ENCODE measurements at regions not wholly inside any gene's neighbourhood (a gene's known extent, or its start where the extent isn't known, plus 50 kb on each side); places are given as distances from the start of the nearest gene placed in this dataset.
"Not testable (repeated sequence)": the region's sequence is repeated elsewhere in the genome, so short reads cannot be mapped to it uniquely, and the experiment has no call there.

DNA sequence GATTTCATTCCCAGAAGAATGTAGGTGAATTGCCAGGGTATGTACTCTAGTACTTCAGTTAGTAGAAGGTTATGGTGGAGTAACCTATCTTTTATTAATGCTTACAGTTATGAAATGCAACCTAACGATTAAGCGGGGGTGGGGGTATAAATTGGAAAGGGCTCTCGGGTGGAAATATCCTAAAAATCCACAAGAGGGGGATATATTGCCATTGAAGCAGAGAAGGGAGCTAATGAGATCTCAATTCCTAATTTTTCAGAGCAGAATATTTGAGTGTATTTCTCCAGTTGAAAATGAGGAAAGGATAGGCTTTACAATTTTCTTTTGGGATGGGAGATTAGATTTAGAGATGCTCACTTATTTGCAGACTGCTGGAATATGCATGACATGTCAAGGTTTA, 90.8 kb downstream of the DNAJB9 start:
- H3K4me2 ChIP-seq (ENCODE audit: low read length) = no peak overlapping the region
- H3K27me3 ChIP-seq (ENCODE audit: control insufficient read depth, insufficient read depth, low read length) = no peaks in the 10 kb centered on the region
- H2AFZ ChIP-seq = no peak overlapping the region
- no peaks in the 10 kb centered on the region for H3K36me3 ChIP-seq (ENCODE audit: control insufficient read depth, insufficient read depth, low read length)
- H3K4me3 ChIP-seq (ENCODE audit: low read depth, low read length) = no peak overlapping the region
- H3K9ac ChIP-seq = no peak overlapping the region
- H3K4me1 ChIP-seq = no peaks in the 10 kb centered on the region
- H3K27ac ChIP-seq = no peak overlapping the region
- H3K79me2 ChIP-seq = no peaks in the 10 kb centered on the region
- H3K9me3 ChIP-seq (ENCODE audit: control insufficient read depth, low read length) = no peaks in the 10 kb centered on the region
- TF ChIP-seq, protein P1, sequence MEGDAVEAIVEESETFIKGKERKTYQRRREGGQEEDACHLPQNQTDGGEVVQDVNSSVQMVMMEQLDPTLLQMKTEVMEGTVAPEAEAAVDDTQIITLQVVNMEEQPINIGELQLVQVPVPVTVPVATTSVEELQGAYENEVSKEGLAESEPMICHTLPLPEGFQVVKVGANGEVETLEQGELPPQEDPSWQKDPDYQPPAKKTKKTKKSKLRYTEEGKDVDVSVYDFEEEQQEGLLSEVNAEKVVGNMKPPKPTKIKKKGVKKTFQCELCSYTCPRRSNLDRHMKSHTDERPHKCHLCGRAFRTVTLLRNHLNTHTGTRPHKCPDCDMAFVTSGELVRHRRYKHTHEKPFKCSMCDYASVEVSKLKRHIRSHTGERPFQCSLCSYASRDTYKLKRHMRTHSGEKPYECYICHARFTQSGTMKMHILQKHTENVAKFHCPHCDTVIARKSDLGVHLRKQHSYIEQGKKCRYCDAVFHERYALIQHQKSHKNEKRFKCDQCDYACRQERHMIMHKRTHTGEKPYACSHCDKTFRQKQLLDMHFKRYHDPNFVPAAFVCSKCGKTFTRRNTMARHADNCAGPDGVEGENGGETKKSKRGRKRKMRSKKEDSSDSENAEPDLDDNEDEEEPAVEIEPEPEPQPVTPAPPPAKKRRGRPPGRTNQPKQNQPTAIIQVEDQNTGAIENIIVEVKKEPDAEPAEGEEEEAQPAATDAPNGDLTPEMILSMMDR (IDR thresholded peaks at IDR 0.05) = no peak

DNA sequence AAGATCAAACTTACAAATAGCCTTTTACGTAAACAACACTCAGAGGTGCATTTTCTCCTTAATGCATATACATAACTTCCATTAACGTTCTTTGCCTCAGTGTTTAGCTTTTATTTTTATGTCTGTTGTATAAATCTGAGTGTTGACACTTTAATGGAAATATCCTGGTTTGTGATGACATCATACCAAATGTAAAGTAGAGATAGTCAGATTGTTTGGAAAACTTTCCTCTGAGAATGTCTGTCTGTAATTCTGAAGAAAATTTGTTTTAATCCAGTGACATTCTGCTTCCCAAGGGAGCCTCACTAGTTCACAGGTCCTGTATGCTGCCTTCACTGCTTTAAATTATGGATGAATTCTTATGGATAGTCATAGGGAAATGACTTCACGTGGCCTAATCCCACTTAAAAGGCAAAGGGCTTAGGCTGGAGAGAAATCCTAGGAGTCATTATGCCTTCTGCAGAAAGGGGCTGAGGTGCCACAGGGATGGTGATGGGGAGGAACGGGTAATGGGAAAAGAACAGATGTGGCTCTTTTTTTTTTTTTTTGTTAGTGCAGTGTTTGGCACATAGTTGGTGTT, 93.2 kb downstream of the DNAJB9 start:
- Histone ChIP-seq H3K4me2 (ENCODE audit: low read length) (no peak overlapping the region), H3K27me3 (ENCODE audit: control insufficient read depth, insufficient read depth, low read length) (no peaks in the 10 kb centered on the region), H3K79me2 (no peaks in the 10 kb centered on the region), H3K9me3 (ENCODE audit: control insufficient read depth, low read length) (no peaks in the 10 kb centered on the region), H3K9ac (no peak overlapping the region), H3K4me1 (no peaks in the 10 kb centered on the region), H3K4me3 (ENCODE audit: low read depth, low read length) (no peak overlapping the region), H3K27ac (no peak overlapping the region), H3K36me3 (ENCODE audit: control insufficient read depth, insufficient read depth, low read length) (no peaks in the 10 kb centered on the region), H2AFZ (no peak overlapping the region)
- TF ChIP-seq, protein P1 (IDR thresholded peaks at IDR 0.05) = no peak

DNA sequence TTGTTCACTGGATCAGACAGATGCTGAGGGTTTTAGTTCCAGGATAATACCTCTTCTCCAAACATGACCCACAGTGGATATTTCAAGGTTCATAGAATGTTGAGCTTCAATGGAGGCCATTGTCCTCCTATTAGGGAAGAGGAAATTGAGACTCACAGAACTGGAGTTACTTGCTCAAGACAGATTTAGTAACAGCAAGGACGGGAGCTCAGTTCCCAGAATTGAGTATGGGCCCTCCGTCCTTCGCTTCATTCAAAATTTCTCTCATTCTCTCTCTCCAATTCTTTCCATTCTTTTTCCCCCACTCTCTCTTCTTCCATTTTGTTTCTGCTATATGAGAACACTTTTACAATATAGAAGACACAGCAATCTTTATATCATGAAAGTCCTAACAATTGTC, 94.0 kb downstream of the DNAJB9 start:
- Histone ChIP-seq H3K9ac (no peak overlapping the region), H3K9me3 (ENCODE audit: control insufficient read depth, low read length) (no peaks in the 10 kb centered on the region), H3K36me3 (ENCODE audit: control insufficient read depth, insufficient read depth, low read length) (no peaks in the 10 kb centered on the region), H3K79me2 (no peaks in the 10 kb centered on the region), H3K27me3 (ENCODE audit: control insufficient read depth, insufficient read depth, low read length) (no peaks in the 10 kb centered on the region), H3K4me2 (ENCODE audit: low read length) (no peak overlapping the region), H3K4me1 (no peaks in the 10 kb centered on the region), H3K27ac (no peak overlapping the region), H2AFZ (no peak overlapping the region), H3K4me3 (ENCODE audit: low read depth, low read length) (no peak overlapping the region)
- TF ChIP-seq, protein P1 (IDR thresholded peaks at IDR 0.05) = no peak

DNA sequence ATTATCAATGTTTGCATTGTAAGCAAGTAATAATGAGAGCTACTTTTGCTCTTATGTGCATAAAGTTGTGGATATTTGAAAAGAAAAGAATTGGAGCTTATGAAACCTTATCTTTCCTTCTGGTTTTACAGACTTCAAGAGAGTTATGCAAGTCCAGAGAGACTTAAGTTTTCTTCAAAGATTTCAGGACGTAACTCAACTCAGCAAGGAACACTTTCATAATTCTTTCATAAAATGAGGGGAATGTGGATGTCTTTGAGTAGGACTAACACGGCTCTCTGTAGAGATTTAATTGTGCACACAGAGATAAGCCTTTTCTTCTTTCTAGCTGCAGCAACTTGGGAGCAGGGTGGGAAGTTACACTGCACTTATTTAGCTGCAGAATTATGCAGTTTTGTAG, 97.5 kb downstream of the DNAJB9 start:
- Histone ChIP-seq H3K4me3 (ENCODE audit: low read depth, low read length) (no peak overlapping the region), H2AFZ (no peak overlapping the region), H3K4me2 (ENCODE audit: low read length) (no peak overlapping the region), H3K27me3 (ENCODE audit: control insufficient read depth, insufficient read depth, low read length) (no peaks in the 10 kb centered on the region), H3K27ac (no peak overlapping the region), H3K36me3 (ENCODE audit: control insufficient read depth, insufficient read depth, low read length) (no peaks in the 10 kb centered on the region), H3K9ac (no peak overlapping the region), H3K79me2 (no peaks in the 10 kb centered on the region), H3K9me3 (ENCODE audit: control insufficient read depth, low read length) (no peaks in the 10 kb centered on the region), H3K4me1 (no peaks in the 10 kb centered on the region)
- TF ChIP-seq, protein P1 (IDR thresholded peaks at IDR 0.05) = no peak

DNA sequence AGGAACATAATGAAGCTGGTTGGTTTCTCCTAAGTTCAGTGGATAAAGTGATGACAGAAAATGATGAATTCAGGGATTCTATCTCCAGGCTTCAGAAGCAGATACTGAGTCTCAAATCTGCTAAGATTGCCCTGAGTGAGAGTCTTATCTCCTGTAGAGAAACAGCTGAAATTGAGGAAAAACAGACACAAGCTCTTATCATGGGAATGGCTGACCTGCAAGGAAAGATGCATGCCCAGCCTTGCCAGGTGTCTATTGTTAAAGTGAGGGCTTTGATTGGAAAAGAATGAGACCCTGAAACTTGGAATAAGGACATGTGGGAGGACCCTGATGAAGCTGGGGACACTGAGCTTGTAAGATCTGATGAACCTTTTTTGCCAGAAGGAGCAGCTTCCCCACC, 100.3 kb downstream of the DNAJB9 start:
- Histone ChIP-seq H3K27ac (no peak overlapping the region), H3K4me3 (ENCODE audit: low read depth, low read length) (no peak overlapping the region), H3K4me1 (no peaks in the 10 kb centered on the region), H3K4me2 (ENCODE audit: low read length) (no peak overlapping the region), H2AFZ (no peak overlapping the region), H3K27me3 (ENCODE audit: control insufficient read depth, insufficient read depth, low read length) (no peaks in the 10 kb centered on the region), H3K36me3 (ENCODE audit: control insufficient read depth, insufficient read depth, low read length) (no peaks in the 10 kb centered on the region), H3K79me2 (no peaks in the 10 kb centered on the region), H3K9me3 (ENCODE audit: control insufficient read depth, low read length) (no peaks in the 10 kb centered on the region), H3K9ac (no peak overlapping the region)
- TF ChIP-seq, protein P1 (IDR thresholded peaks at IDR 0.05) = no peak

DNA sequence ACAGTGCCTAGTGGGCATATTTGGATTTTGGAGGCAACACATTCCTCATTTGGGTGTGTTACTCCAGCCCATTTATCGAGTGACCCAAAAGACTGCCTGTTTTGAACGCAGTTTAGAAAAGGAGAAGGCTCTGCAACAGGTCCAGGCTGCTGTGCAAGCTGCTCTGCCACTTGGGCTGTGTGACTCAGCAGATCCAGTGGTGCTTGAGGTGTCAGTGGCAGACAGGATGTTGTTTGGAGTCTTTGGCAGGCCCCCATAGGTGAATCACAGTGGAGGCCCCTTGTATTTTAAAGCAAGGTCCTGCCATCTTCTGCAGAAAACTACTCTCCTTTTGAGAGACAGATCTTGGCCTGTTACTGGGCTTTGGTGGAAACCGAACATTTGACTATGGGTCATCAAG, 104.0 kb downstream of the DNAJB9 start:
- H3K79me2 ChIP-seq; H3K27me3 ChIP-seq (ENCODE audit: control insufficient read depth, insufficient read depth, low read length); H3K9me3 ChIP-seq (ENCODE audit: control insufficient read depth, low read length); H3K9ac ChIP-seq; H3K36me3 ChIP-seq (ENCODE audit: control insufficient read depth, insufficient read depth, low read length); H3K4me2 ChIP-seq (ENCODE audit: low read length); H3K4me1 ChIP-seq; H3K4me3 ChIP-seq (ENCODE audit: low read depth, low read length); H3K27ac ChIP-seq; H2AFZ ChIP-seq: not testable (repeated sequence)
